ENCODE measurements at regions not wholly inside any gene's neighbourhood (a gene's known extent, or its start where the extent isn't known, plus 50 kb on each side); places are given as distances from the start of the nearest gene placed in this dataset.

GRCh38 chr21:35868869-35869223, 191.5 kb downstream of the SETD4 start:
- TF ChIP-seq CTCF (IDR thresholded peaks at IDR 0.05; ENCODE audit: low read depth, low read length) (no peak), MYC (IDR thresholded peaks at IDR 0.05; ENCODE audit: low read depth, low read length) (no peak), MAX (IDR thresholded peaks at IDR 0.05; ENCODE audit: low read depth, low read length) (no peak), POLR2A (IDR thresholded peaks at IDR 0.05; ENCODE audit: extremely low read depth, insufficient read length) (no peak)
- DNase-seq (ENCODE audit: low read depth) = no peak
- H3K4me3 ChIP-seq (ENCODE audit: low read depth, low read length) = no peak overlapping the region

GRCh38 chr21:35868005-35868868, 192.1 kb downstream of the SETD4 start:
- peak; percentile 40 for DNase-seq (ENCODE audit: low read depth)
- no peak overlapping the region for H3K4me3 ChIP-seq (ENCODE audit: low read depth, low read length)
- TF ChIP-seq POLR2A (IDR thresholded peaks at IDR 0.05; ENCODE audit: extremely low read depth, insufficient read length) = no peak
- no peak for TF ChIP-seq MYC (IDR thresholded peaks at IDR 0.05; ENCODE audit: low read depth, low read length)
- TF ChIP-seq CTCF (IDR thresholded peaks at IDR 0.05; ENCODE audit: low read depth, low read length) = no peak
- no peak for TF ChIP-seq MAX (IDR thresholded peaks at IDR 0.05; ENCODE audit: low read depth, low read length)

- no peak for DNase-seq (ENCODE audit: low read depth)
- TF ChIP-seq CTCF (IDR thresholded peaks at IDR 0.05; ENCODE audit: low read depth, low read length) = no peak
- TF ChIP-seq POLR2A (IDR thresholded peaks at IDR 0.05; ENCODE audit: extremely low read depth, insufficient read length) = no peak
- no peak for TF ChIP-seq MAX (IDR thresholded peaks at IDR 0.05; ENCODE audit: low read depth, low read length)
- no peak for TF ChIP-seq MYC (IDR thresholded peaks at IDR 0.05; ENCODE audit: low read depth, low read length)
- no peak overlapping the region for H3K4me3 ChIP-seq (ENCODE audit: low read depth, low read length)
Observed at GRCh38 chr21:35864039-35864438, 196.3 kb downstream of the SETD4 start.

GRCh38 chr21:35862969-35863368, 197.4 kb downstream of the SETD4 start:
- no peak for TF ChIP-seq CTCF (IDR thresholded peaks at IDR 0.05; ENCODE audit: low read depth, low read length)
- TF ChIP-seq MYC (IDR thresholded peaks at IDR 0.05; ENCODE audit: low read depth, low read length) = no peak
- TF ChIP-seq MAX (IDR thresholded peaks at IDR 0.05; ENCODE audit: low read depth, low read length) = no peak
- no peak for TF ChIP-seq POLR2A (IDR thresholded peaks at IDR 0.05; ENCODE audit: extremely low read depth, insufficient read length)
- no peak for DNase-seq (ENCODE audit: low read depth)
- no peak overlapping the region for H3K4me3 ChIP-seq (ENCODE audit: low read depth, low read length)

- DNase-seq (ENCODE audit: low read depth) = no peak
- H3K4me3 ChIP-seq (ENCODE audit: low read depth, low read length) = no peak overlapping the region
- TF ChIP-seq MAX (IDR thresholded peaks at IDR 0.05; ENCODE audit: low read depth, low read length) (no peak), MYC (IDR thresholded peaks at IDR 0.05; ENCODE audit: low read depth, low read length) (no peak), CTCF (IDR thresholded peaks at IDR 0.05; ENCODE audit: low read depth, low read length) (no peak), POLR2A (IDR thresholded peaks at IDR 0.05; ENCODE audit: extremely low read depth, insufficient read length) (no peak)
Observed at GRCh38 chr21:35861661-35862060, 198.7 kb downstream of the SETD4 start.
